ENCODE measurements at regions not wholly inside any gene's neighbourhood (a gene's known extent, or its start where the extent isn't known, plus 50 kb on each side); places are given as distances from the start of the nearest gene placed in this dataset.

- H3K27ac Mint-ChIP-seq (ENCODE audit: unreplicated experiment), result no peak overlapping the region
- no peaks in the 10 kb centered on the region for H3K4me1 Mint-ChIP-seq (ENCODE audit: low read depth)
- H3K9me3 Mint-ChIP-seq (ENCODE audit: low read depth), result no peaks in the 10 kb centered on the region
- H3K27me3 Mint-ChIP-seq (ENCODE audit: low read depth), result no peaks in the 10 kb centered on the region
- H3K36me3 Mint-ChIP-seq (ENCODE audit: low read depth), result no peaks in the 10 kb centered on the region
- no peak for TF ChIP-seq CTCF (IDR thresholded peaks at IDR 0.05)
- no peak for DNase-seq (ENCODE audit: low spot score)
- no peak overlapping the region for H3K4me3 Mint-ChIP-seq (ENCODE audit: unreplicated experiment)
These were observed 395.8 kb upstream of the MAF start for GRCh38 chr16:79996321-79996720.

GRCh38 chr16:79995315-79995714 lies 394.8 kb upstream of the MAF start:
- H3K4me1 Mint-ChIP-seq (ENCODE audit: low read depth), result no peaks in the 10 kb centered on the region
- H3K9me3 Mint-ChIP-seq (ENCODE audit: low read depth), result no peaks in the 10 kb centered on the region
- H3K4me3 Mint-ChIP-seq (ENCODE audit: unreplicated experiment), result no peak overlapping the region
- H3K36me3 Mint-ChIP-seq (ENCODE audit: low read depth), result no peaks in the 10 kb centered on the region
- H3K27me3 Mint-ChIP-seq (ENCODE audit: low read depth), result no peaks in the 10 kb centered on the region
- DNase-seq (ENCODE audit: low spot score), result no peak
- no peak overlapping the region for H3K27ac Mint-ChIP-seq (ENCODE audit: unreplicated experiment)
- no peak for TF ChIP-seq CTCF (IDR thresholded peaks at IDR 0.05)

- no peak for DNase-seq (ENCODE audit: low spot score)
- Mint-ChIP-seq H3K27ac (ENCODE audit: unreplicated experiment) (no peak overlapping the region), H3K4me1 (ENCODE audit: low read depth) (no peaks in the 10 kb centered on the region), H3K9me3 (ENCODE audit: low read depth) (no peaks in the 10 kb centered on the region), H3K27me3 (ENCODE audit: low read depth) (no peaks in the 10 kb centered on the region), H3K4me3 (ENCODE audit: unreplicated experiment) (no peak overlapping the region), H3K36me3 (ENCODE audit: low read depth) (no peaks in the 10 kb centered on the region)
- TF ChIP-seq CTCF (IDR thresholded peaks at IDR 0.05), result no peak
These were observed 393.9 kb upstream of the MAF start for GRCh38 chr16:79994418-79994817.

GRCh38 chr16:79993629-79994209 lies 393.2 kb upstream of the MAF start:
- TF ChIP-seq CTCF (IDR thresholded peaks at IDR 0.05), result no peak

GRCh38 chr16:79991969-79992368 lies 391.4 kb upstream of the MAF start:
- no peak for DNase-seq (ENCODE audit: low spot score)
- H3K9me3 Mint-ChIP-seq (ENCODE audit: low read depth), result no peaks in the 10 kb centered on the region
- H3K27ac Mint-ChIP-seq (ENCODE audit: unreplicated experiment), result no peak overlapping the region
- TF ChIP-seq CTCF (IDR thresholded peaks at IDR 0.05), result no peak
- H3K4me1 Mint-ChIP-seq (ENCODE audit: low read depth), result no peaks in the 10 kb centered on the region
- H3K36me3 Mint-ChIP-seq (ENCODE audit: low read depth), result no peaks in the 10 kb centered on the region
- no peak overlapping the region for H3K4me3 Mint-ChIP-seq (ENCODE audit: unreplicated experiment)
- no peaks in the 10 kb centered on the region for H3K27me3 Mint-ChIP-seq (ENCODE audit: low read depth)

More at GRCh38 chr16:79993629-79994209, 393.2 kb upstream of the MAF start:
- DNase-seq (ENCODE audit: low spot score), result no peak
- Mint-ChIP-seq H3K4me1 (ENCODE audit: low read depth) (no peaks in the 10 kb centered on the region), H3K36me3 (ENCODE audit: low read depth) (no peaks in the 10 kb centered on the region), H3K4me3 (ENCODE audit: unreplicated experiment) (no peak overlapping the region), H3K27ac (ENCODE audit: unreplicated experiment) (no peak overlapping the region), H3K27me3 (ENCODE audit: low read depth) (no peaks in the 10 kb centered on the region), H3K9me3 (ENCODE audit: low read depth) (no peaks in the 10 kb centered on the region)
